Body of pancreas (tissue), 4 donors: ENCODE measurements at regions not wholly inside any gene's neighbourhood (a gene's known extent, or its start where the extent isn't known, plus 50 kb on each side); places are given as distances from the start of the nearest gene placed in this dataset.

ENCODE experiments used
- POLR2A ChIP-seq, 3 donors: fragments of 450-650 bp; IDR thresholded peaks; one replicate each; pipeline ENCODE4 v1.6.1; 2016; ENCODE audit warnings: antibody characterized with exemption in 3 of 3, mild to moderate bottlenecking in 2 of 3
- TF ChIP-seq, protein P1 (sequence below), 7 experiments: fragments of 450-650 bp in 4 of 7; fragments of 200-600 bp in 3 of 7; sonication (generic) in 3 of 7; IDR thresholded peaks; one replicate each; pipeline ENCODE4 v1.5.1; 2016 to 2019; ENCODE audit warnings: antibody characterized with exemption in 7 of 7

- TF ChIP-seq, protein P1, sequence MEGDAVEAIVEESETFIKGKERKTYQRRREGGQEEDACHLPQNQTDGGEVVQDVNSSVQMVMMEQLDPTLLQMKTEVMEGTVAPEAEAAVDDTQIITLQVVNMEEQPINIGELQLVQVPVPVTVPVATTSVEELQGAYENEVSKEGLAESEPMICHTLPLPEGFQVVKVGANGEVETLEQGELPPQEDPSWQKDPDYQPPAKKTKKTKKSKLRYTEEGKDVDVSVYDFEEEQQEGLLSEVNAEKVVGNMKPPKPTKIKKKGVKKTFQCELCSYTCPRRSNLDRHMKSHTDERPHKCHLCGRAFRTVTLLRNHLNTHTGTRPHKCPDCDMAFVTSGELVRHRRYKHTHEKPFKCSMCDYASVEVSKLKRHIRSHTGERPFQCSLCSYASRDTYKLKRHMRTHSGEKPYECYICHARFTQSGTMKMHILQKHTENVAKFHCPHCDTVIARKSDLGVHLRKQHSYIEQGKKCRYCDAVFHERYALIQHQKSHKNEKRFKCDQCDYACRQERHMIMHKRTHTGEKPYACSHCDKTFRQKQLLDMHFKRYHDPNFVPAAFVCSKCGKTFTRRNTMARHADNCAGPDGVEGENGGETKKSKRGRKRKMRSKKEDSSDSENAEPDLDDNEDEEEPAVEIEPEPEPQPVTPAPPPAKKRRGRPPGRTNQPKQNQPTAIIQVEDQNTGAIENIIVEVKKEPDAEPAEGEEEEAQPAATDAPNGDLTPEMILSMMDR (IDR thresholded peaks at IDR 0.05), result no peak
- TF ChIP-seq POLR2A (IDR thresholded peaks at IDR 0.05), result no peak
Measured at GRCh38 chr4:134865675-134866074, 664.1 kb upstream of the PABPC4L start.
